ENCODE measurements at regions not wholly inside any gene's neighbourhood (a gene's known extent, or its start where the extent isn't known, plus 50 kb on each side); places are given as distances from the start of the nearest gene placed in this dataset.

DNA sequence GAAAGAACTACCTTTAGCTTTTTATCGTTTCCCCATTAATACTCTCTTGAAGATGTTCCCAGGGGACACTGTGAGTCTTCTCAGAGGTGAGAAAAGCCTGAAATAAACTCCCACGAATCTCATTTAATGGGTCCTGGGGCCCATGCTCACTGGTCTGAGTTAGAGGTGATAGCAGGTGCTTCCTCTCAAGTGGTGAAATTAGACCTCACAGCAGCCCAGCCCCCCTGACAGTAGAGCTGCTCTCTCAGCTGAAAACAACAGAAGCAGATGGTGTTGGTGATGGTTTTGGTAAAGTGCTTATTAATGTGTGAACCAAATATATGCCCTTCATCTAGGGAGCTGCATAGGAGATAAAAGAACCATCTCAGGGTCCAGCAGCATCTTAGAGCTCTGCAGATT is 76.8 kb upstream of the VPREB1 start:
- no peak for DNase-seq
- no peak for ATAC-seq

DNA sequence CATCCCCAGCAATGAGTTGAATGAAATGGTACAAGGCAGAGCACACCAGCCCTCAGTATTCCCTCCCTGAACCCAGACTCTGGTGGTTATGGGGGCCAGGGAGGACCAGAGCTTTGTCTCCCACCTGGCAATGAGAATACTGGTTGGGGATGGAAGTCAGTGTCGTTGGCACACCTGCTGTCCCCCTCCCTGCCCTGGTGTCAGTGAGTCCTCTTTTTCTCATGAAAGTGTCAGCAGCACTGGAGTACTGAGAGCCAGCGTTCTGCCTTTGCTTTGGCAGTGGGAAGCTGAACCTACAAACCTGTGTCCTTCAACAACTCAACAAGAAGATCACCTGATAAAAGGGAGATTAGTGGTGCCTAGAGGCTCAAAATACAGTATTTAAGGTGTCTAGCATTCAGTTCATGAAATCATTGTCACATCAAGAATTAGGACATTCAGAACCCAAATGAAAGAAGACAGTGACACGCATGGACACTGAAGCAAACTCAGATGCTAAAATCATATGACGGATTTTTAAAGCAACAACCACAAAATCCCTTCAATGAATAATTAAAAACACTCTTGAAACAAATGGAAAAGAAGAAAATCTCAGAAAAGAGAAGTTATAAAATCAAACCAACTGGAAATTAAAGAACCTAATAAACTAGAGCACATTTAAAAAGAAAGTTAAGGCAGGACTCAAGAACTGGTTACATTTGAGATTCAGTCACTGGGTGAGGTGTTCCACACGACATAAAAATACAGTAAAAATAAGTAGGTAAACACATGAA is 77.5 kb upstream of the VPREB1 start:
- no peak for DNase-seq
- peaks cover 12% of the 10 kb centered on the region for H3K4me1 Mint-ChIP-seq (ENCODE audit: low read depth)
- H3K4me3 Mint-ChIP-seq, result no peak overlapping the region
- no peak overlapping the region for H3K27ac Mint-ChIP-seq
- POLR2A ChIA-PET, result no interaction called here
- intact Hi-C loops (cut with micrococcal nuclease), result no loop called here
- TF ChIP-seq, protein P1, sequence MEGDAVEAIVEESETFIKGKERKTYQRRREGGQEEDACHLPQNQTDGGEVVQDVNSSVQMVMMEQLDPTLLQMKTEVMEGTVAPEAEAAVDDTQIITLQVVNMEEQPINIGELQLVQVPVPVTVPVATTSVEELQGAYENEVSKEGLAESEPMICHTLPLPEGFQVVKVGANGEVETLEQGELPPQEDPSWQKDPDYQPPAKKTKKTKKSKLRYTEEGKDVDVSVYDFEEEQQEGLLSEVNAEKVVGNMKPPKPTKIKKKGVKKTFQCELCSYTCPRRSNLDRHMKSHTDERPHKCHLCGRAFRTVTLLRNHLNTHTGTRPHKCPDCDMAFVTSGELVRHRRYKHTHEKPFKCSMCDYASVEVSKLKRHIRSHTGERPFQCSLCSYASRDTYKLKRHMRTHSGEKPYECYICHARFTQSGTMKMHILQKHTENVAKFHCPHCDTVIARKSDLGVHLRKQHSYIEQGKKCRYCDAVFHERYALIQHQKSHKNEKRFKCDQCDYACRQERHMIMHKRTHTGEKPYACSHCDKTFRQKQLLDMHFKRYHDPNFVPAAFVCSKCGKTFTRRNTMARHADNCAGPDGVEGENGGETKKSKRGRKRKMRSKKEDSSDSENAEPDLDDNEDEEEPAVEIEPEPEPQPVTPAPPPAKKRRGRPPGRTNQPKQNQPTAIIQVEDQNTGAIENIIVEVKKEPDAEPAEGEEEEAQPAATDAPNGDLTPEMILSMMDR (IDR thresholded peaks at IDR 0.05), result no peak
- no peak for ATAC-seq
- H3K9me3 Mint-ChIP-seq, result no peaks in the 10 kb centered on the region
- no peaks in the 10 kb centered on the region for H3K36me3 Mint-ChIP-seq (ENCODE audit: low read depth)
- H3K27me3 Mint-ChIP-seq, result peaks cover 1% of the 10 kb centered on the region
- CTCF ChIA-PET, result interaction anchor here (1.0 to 3.0 kb wide), 2 partner anchors 30 to 40 kb away, joined by 3 to 10 read pairs; no protein-coding TSS in a partner anchor

More for the DNA sequence above, 76.8 kb upstream of the VPREB1 start:
- Mint-ChIP-seq H3K36me3 (ENCODE audit: low read depth) (no peaks in the 10 kb centered on the region), H3K27me3 (no peaks in the 10 kb centered on the region), H3K27ac (no peak overlapping the region), H3K4me1 (ENCODE audit: low read depth) (peaks cover 12% of the 10 kb centered on the region), H3K4me3 (no peak overlapping the region), H3K9me3 (no peaks in the 10 kb centered on the region)
- ChIA-PET CTCF (interaction anchor here (1.1 to 3.0 kb wide), 3 partner anchors 10 to 39 kb away, joined by 3 to 10 read pairs (median 8); no protein-coding TSS in a partner anchor), POLR2A (no interaction called here)
- intact Hi-C loops (cut with micrococcal nuclease), result no loop called here
- TF ChIP-seq, protein P1 (IDR thresholded peaks at IDR 0.05), result no peak

DNA sequence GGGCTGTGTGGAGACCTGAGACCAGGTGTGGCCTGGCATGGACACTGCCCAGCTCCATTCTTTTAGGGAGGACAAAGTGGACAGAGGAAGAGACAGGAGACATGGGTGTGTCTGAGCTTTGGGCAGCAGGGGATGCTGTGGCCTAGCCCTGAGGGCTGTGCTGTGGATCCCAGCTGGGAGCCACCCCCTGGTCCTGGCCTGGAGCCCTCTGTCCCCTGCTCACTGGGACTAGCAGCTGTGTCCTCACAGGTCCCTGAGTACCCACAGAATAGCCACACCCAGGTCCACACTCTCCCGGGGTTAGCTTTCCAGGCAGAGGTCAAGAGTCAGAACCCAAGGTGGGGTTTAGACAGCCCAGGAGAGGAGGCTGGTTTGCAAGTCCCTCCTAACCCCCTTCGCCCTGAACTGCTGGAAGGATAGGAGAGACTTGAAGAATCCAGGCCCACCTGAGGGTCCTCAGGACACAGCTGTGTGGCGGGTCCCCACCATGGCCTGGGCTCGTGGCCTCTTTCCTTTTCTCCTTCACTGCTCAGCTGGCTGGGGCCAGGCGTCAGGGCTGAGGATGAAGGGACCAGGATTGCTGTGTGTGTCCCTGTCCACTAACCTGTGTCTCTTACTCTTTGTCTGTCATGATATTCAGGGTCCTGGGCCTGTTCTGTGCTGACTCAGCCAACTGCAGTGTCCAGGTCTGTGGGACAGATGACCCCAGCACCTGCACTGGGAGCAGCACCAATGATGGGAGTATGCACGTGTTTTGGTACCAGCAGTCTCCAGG is 78.5 kb upstream of the VPREB1 start:
- CTCF ChIA-PET, result interaction anchor here (0.9 to 3.0 kb wide), 3 partner anchors 9 to 42 kb away, joined by 3 to 10 read pairs (median 7); no protein-coding TSS in a partner anchor

DNA sequence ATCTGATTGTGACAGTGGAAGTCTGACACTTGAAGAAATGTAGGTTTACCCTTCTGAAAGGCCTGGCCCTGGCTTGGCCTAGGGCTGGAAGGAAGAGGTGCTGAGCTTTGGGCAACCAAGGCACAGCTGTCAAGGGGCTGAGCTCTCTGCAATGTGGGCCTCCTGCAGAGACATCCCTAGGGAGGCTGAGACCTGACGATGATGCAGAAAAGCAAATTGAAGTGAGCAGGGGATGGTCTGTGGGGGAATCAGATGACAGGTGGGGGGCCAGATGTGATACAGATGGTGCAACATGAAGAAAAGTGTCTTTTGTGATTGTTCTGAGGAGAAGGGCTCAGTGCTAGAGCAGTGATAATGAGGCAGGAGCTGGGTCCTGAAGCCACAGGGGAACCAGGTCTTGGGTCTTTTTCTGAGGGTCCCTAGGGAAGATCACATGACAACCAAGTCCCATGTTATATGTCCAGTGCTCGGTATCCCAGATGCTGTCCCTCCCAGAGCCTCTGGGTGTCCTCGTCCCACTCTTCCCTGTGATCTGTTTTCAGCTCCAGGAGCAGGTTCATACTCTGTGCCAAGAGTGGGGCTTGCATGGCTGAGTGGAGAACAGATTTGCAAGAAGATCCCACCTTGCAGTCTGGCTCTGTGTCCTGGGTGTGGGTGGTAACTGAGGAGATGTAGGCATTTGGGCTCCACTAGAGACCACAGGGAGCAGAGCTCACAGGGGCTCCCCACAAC is 79.9 kb upstream of the VPREB1 start:
- intact Hi-C loops (cut with micrococcal nuclease), result no loop called here
- Mint-ChIP-seq H3K9me3 (no peaks in the 10 kb centered on the region), H3K27me3 (peaks cover 2% of the 10 kb centered on the region), H3K4me3 (no peak overlapping the region), H3K36me3 (ENCODE audit: low read depth) (no peaks in the 10 kb centered on the region), H3K4me1 (ENCODE audit: low read depth) (peaks cover 8% of the 10 kb centered on the region), H3K27ac (no peak overlapping the region)
- DNase-seq, result no peak
- ATAC-seq, result no peak
- ChIA-PET POLR2A (no interaction called here), CTCF (interaction anchor here (0.9 to 1.3 kb wide), 3 partner anchors 8 to 43 kb away, joined by 3 to 7 read pairs (median 3); no protein-coding TSS in a partner anchor)
- TF ChIP-seq, protein P1 (IDR thresholded peaks at IDR 0.05), result no peak

More for the DNA sequence above, 78.5 kb upstream of the VPREB1 start:
- POLR2A ChIA-PET, result no interaction called here
- Mint-ChIP-seq H3K36me3 (ENCODE audit: low read depth) (no peaks in the 10 kb centered on the region), H3K4me3 (no peak overlapping the region), H3K27me3 (peaks cover 2% of the 10 kb centered on the region), H3K27ac (no peak overlapping the region), H3K9me3 (no peaks in the 10 kb centered on the region), H3K4me1 (ENCODE audit: low read depth) (peaks cover 12% of the 10 kb centered on the region)
- TF ChIP-seq, protein P1 (IDR thresholded peaks at IDR 0.05), result no peak
- intact Hi-C loops (cut with micrococcal nuclease), result no loop called here
- ATAC-seq (no peak), DNase-seq (no peak)

Data from activated CD8-positive, alpha-beta T cell treated with anti-CD3 and anti-CD28 coated beads for 36 hours (primary cell).